Ascending aorta (tissue), 2 donors: ENCODE measurements at regions not wholly inside any gene's neighbourhood (a gene's known extent, or its start where the extent isn't known, plus 50 kb on each side); places are given as distances from the start of the nearest gene placed in this dataset.
"Not testable (repeated sequence)": the region's sequence is repeated elsewhere in the genome, so short reads cannot be mapped to it uniquely, and the experiment has no call there.

Experiments used
- DNase-seq, 2 donors: peaks; one replicate each; pipeline ENCODE4 v3.0.0-alpha.2; 2019; ENCODE audit warnings: low spot score in 2 of 2
- H3K27ac ChIP-seq, 2 donors: fragments of 200-600 bp; sonication (generic); one replicate each; pipeline ENCODE4 v1.5.1; 2016 to 2017; ENCODE audit warnings: mild to moderate bottlenecking in 1 of 2
- H3K27me3 ChIP-seq: fragments of 200-600 bp; sonication (generic); one replicate; pipeline ENCODE4 v1.5.1; 2017
- H3K36me3 ChIP-seq, 2 donors: fragments of 200-600 bp; sonication (generic); one replicate each; pipeline ENCODE4 v1.5.1; 2016
- H3K4me1 ChIP-seq, 2 donors: fragments of 200-600 bp; sonication (generic); one replicate each; pipeline ENCODE4 v1.5.1; 2016 to 2017; ENCODE audit warnings: mild to moderate bottlenecking in 1 of 2
- H3K4me3 ChIP-seq, 2 donors: fragments of 200-600 bp; sonication (generic); one replicate each; pipeline ENCODE4 v1.5.1; 2016 to 2017; ENCODE audit warnings: mild to moderate bottlenecking in 1 of 2
- H3K9me3 ChIP-seq, 2 donors: fragments of 200-600 bp; sonication (generic); one replicate each; pipeline ENCODE4 v1.5.1; 2016
- CTCF ChIP-seq, 3 experiments: fragments of 200-600 bp in 2 of 3; fragments of 450-650 bp in 1 of 3; sonication (generic) in 2 of 3; IDR thresholded peaks; one replicate each; pipeline ENCODE4 v1.5.1; 2016 to 2019; ENCODE audit warnings: antibody characterized with exemption in 3 of 3, mild to moderate bottlenecking in 1 of 3, moderate library complexity in 1 of 3
- intact Hi-C: fragments of 100-400 bp; cut with DNase I; formaldehyde crosslinking; loops from one replicate; pipeline ENCODE4 v1.15.1; 2023

GRCh38 chr7:57638666-57639065 is 188.7 kb downstream of the ZNF716 start:
- no peak for TF ChIP-seq CTCF (IDR thresholded peaks at IDR 0.05)
- no peak overlapping the region for H3K4me3 ChIP-seq
- no peaks in the 10 kb centered on the region for H3K36me3 ChIP-seq
- DNase-seq, result no peak
- intact Hi-C loops, result no loop called here
- H3K27me3 ChIP-seq, result no peaks in the 10 kb centered on the region
- H3K27ac ChIP-seq, result no peak overlapping the region
- no peaks in the 10 kb centered on the region for H3K9me3 ChIP-seq
- no peaks in the 10 kb centered on the region for H3K4me1 ChIP-seq

- Histone ChIP-seq H3K4me1 (no peaks in the 10 kb centered on the region), H3K36me3 (no peaks in the 10 kb centered on the region), H3K9me3 (no peaks in the 10 kb centered on the region), H3K27me3 (no peaks in the 10 kb centered on the region), H3K27ac (no peak overlapping the region), H3K4me3 (no peak overlapping the region)
- no peak for TF ChIP-seq CTCF (IDR thresholded peaks at IDR 0.05)
- peak in 1 of 2 donors; percentile 54 for DNase-seq
- intact Hi-C loops, result no loop called here
Observed at GRCh38 chr7:57641521-57642067, 191.6 kb downstream of the ZNF716 start.

GRCh38 chr7:57642730-57643129 is 192.8 kb downstream of the ZNF716 start:
- Histone ChIP-seq H3K4me3 (no peak overlapping the region), H3K27me3 (no peaks in the 10 kb centered on the region), H3K9me3 (no peaks in the 10 kb centered on the region), H3K27ac (no peak overlapping the region), H3K36me3 (no peaks in the 10 kb centered on the region), H3K4me1 (no peaks in the 10 kb centered on the region)
- no peak for TF ChIP-seq CTCF (IDR thresholded peaks at IDR 0.05)
- intact Hi-C loops, result no loop called here
- no peak for DNase-seq

- TF ChIP-seq CTCF (IDR thresholded peaks at IDR 0.05), result no peak
Observed at GRCh38 chr7:57646219-57646900, 196.4 kb downstream of the ZNF716 start.

GRCh38 chr7:57646901-57647246 is 196.9 kb downstream of the ZNF716 start:
- Histone ChIP-seq H3K27me3 (no peaks in the 10 kb centered on the region), H3K36me3 (no peaks in the 10 kb centered on the region), H3K4me3 (no peak overlapping the region), H3K9me3 (no peaks in the 10 kb centered on the region), H3K27ac (no peak overlapping the region), H3K4me1 (no peaks in the 10 kb centered on the region)
- no peak for TF ChIP-seq CTCF (IDR thresholded peaks at IDR 0.05)
- DNase-seq, result no peak
- intact Hi-C loops, result no loop called here

More at GRCh38 chr7:57646219-57646900, 196.4 kb downstream of the ZNF716 start:
- Histone ChIP-seq H3K4me1 (no peaks in the 10 kb centered on the region), H3K4me3 (no peak overlapping the region), H3K27ac (no peak overlapping the region), H3K9me3 (no peaks in the 10 kb centered on the region), H3K27me3 (no peaks in the 10 kb centered on the region), H3K36me3 (no peaks in the 10 kb centered on the region)
- no peak for DNase-seq
- intact Hi-C loops, result no loop called here

- H3K4me3 ChIP-seq, H3K4me1 ChIP-seq, H3K27me3 ChIP-seq, DNase-seq, H3K27ac ChIP-seq, H3K9me3 ChIP-seq, intact Hi-C loops, H3K36me3 ChIP-seq: not testable (repeated sequence)
Observed at GRCh38 chr7:57650401-57650800, 200.4 kb downstream of the ZNF716 start.
